PFSK-1 (cell line): ENCODE measurements at regions not wholly inside any gene's neighbourhood (a gene's known extent, or its start where the extent isn't known, plus 50 kb on each side); places are given as distances from the start of the nearest gene placed in this dataset.

Experiments
- FOXP2 ChIP-seq: optimal IDR thresholded peaks from 2 replicates; pipeline ENCODE3; 2011; ENCODE audit warnings: borderline replicate concordance, control low read depth, inconsistent platforms; ENCODE audit not compliant: insufficient read depth; ENCODE audit errors: extremely low read length, extremely low read depth
- POLR2AphosphoS5 ChIP-seq: IDR thresholded peaks from 2 replicates; pipeline ENCODE4 v1.6.1; 2012; ENCODE audit warnings: low read depth, mild to moderate bottlenecking, control low read depth, low read length, moderate library complexity
- SIN3A ChIP-seq: IDR thresholded peaks from 2 replicates; pipeline ENCODE4 v1.6.1; 2012; ENCODE audit warnings: mild to moderate bottlenecking, low read length, moderate library complexity, borderline replicate concordance; ENCODE audit not compliant: insufficient read depth
- TAF1 ChIP-seq: IDR thresholded peaks from 2 replicates; pipeline ENCODE4 v1.6.1; 2012; ENCODE audit warnings: low read length, control low read depth, borderline replicate concordance; ENCODE audit not compliant: insufficient read depth
- TF ChIP-seq, protein P1 (sequence below), 2 experiments: IDR thresholded peaks; 2 replicates each; pipeline versions ENCODE4 v1.6.1 to v1.8.0; 2011 to 2012; ENCODE audit warnings: low read depth in 2 of 2, low read length in 2 of 2, control low read depth in 1 of 2, inconsistent platforms in 1 of 2, mild to moderate bottlenecking in 1 of 2, moderate library complexity in 1 of 2; ENCODE audit not compliant: insufficient read depth in 1 of 2

DNA sequence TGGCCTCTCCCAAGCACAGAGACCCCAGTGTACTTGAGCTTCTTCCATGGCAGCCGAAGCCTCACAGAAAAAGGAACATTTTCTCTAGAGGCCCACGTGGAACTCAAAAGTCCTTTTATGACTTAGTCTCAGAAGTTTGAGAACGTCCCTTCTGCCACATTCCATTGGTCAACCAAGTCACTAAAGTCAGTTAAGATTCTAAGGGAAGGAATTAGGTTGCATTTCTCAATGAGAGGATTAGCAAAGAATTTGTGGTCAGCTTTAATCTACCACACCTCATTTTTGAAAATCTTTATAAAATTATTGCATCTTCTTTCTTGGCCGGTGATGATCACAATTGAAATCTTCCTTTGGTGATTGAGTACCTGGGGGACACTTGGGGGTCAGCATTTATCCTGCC, 279.9 kb upstream of the TBX3 start:
- TF ChIP-seq POLR2AphosphoS5 (no peak), SIN3A (no peak), TAF1 (no peak), FOXP2 (no peak)
- TF ChIP-seq, protein P1, sequence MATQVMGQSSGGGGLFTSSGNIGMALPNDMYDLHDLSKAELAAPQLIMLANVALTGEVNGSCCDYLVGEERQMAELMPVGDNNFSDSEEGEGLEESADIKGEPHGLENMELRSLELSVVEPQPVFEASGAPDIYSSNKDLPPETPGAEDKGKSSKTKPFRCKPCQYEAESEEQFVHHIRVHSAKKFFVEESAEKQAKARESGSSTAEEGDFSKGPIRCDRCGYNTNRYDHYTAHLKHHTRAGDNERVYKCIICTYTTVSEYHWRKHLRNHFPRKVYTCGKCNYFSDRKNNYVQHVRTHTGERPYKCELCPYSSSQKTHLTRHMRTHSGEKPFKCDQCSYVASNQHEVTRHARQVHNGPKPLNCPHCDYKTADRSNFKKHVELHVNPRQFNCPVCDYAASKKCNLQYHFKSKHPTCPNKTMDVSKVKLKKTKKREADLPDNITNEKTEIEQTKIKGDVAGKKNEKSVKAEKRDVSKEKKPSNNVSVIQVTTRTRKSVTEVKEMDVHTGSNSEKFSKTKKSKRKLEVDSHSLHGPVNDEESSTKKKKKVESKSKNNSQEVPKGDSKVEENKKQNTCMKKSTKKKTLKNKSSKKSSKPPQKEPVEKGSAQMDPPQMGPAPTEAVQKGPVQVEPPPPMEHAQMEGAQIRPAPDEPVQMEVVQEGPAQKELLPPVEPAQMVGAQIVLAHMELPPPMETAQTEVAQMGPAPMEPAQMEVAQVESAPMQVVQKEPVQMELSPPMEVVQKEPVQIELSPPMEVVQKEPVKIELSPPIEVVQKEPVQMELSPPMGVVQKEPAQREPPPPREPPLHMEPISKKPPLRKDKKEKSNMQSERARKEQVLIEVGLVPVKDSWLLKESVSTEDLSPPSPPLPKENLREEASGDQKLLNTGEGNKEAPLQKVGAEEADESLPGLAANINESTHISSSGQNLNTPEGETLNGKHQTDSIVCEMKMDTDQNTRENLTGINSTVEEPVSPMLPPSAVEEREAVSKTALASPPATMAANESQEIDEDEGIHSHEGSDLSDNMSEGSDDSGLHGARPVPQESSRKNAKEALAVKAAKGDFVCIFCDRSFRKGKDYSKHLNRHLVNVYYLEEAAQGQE (IDR thresholded peaks at IDR 0.05; ENCODE audit: insufficient read depth in 1 of 2, low read depth in 2 of 2, low read length in 2 of 2) = no peak
